NB4 (cell line): ENCODE measurements at regions not wholly inside any gene's neighbourhood (a gene's known extent, or its start where the extent isn't known, plus 50 kb on each side); places are given as distances from the start of the nearest gene placed in this dataset.

Experiments
- DNase-seq: peaks from one replicate; pipeline ENCODE4 v3.0.0; 2010; ENCODE audit warnings: low read depth
- H3K4me3 ChIP-seq: one replicate; pipeline ENCODE4 v1.5.1; 2011; ENCODE audit warnings: mild to moderate bottlenecking, low read depth, low read length, moderate library complexity
- MAX ChIP-seq: IDR thresholded peaks from 2 replicates; pipeline ENCODE4 v1.6.1; 2011; ENCODE audit warnings: low read depth, low read length
- MYC ChIP-seq: IDR thresholded peaks from 2 replicates; pipeline ENCODE4 v1.6.1; 2011; ENCODE audit warnings: low read depth, low read length
- POLR2A ChIP-seq: IDR thresholded peaks from 2 replicates; pipeline ENCODE4 v1.6.1; 2011; ENCODE audit warnings: mild to moderate bottlenecking; ENCODE audit not compliant: insufficient read length; ENCODE audit errors: extremely low read depth
- TF ChIP-seq, protein P1 (sequence below): IDR thresholded peaks from one replicate; pipeline ENCODE4 v1.5.1; 2012; ENCODE audit warnings: low read depth, low read length

GRCh38 chr6:133183691-133184090 lies 57.5 kb upstream of the EYA4 start:
- no peak for TF ChIP-seq MYC
- TF ChIP-seq, protein P1, sequence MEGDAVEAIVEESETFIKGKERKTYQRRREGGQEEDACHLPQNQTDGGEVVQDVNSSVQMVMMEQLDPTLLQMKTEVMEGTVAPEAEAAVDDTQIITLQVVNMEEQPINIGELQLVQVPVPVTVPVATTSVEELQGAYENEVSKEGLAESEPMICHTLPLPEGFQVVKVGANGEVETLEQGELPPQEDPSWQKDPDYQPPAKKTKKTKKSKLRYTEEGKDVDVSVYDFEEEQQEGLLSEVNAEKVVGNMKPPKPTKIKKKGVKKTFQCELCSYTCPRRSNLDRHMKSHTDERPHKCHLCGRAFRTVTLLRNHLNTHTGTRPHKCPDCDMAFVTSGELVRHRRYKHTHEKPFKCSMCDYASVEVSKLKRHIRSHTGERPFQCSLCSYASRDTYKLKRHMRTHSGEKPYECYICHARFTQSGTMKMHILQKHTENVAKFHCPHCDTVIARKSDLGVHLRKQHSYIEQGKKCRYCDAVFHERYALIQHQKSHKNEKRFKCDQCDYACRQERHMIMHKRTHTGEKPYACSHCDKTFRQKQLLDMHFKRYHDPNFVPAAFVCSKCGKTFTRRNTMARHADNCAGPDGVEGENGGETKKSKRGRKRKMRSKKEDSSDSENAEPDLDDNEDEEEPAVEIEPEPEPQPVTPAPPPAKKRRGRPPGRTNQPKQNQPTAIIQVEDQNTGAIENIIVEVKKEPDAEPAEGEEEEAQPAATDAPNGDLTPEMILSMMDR, result no peak
- TF ChIP-seq MAX, result no peak
- no peak for TF ChIP-seq POLR2A
- no peak overlapping the region for H3K4me3 ChIP-seq
- no peak for DNase-seq

DNA sequence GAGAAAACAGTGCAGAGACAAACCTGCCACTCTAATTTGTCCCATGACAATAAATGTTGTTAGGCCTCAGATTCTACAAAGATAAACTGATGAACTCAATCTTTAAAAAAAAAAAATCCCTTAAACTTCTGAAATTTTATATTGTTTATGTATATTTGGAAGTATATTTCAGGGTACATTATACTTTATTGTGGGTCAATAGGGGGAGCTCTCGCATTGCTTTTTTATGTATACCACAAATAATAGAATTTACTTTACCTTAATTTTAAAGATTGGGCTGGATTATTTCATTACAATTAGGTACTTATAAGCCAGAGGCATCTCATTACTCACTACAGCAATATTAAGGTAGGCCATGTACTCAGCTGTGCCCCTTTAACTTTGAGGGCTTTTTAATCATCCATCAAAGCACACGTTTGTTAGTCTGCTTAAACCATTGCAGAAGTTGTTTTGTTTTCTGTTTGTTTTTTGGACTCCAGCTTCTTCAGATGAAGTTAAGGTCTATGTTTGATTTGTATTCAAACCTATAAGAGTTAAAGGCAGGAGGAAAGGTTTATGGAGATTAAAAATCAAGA lies 56.3 kb upstream of the EYA4 start:
- no peak overlapping the region for H3K4me3 ChIP-seq
- peak; percentile 41 for DNase-seq
- TF ChIP-seq MAX (no peak), MYC (no peak), POLR2A (no peak)
- TF ChIP-seq, protein P1, result peak; percentile 43

DNA sequence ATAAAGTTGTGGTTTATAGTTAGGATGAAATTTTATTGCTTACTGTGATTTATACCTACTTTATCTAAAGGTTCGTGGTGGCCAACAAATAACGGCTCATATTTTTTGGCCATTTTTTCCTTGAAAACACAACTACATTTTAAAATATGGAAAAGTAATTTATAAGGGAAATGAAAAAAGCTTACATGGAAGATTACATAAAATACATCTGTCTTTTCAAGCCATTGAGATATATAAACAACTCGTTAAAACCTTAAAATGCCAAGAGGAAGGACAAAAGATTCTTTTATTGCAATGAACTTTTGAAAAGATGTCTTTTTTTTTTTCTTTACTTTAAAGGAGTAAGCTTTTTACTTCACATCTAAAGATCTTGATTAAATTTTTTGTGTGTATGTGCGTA lies 55.4 kb upstream of the EYA4 start:
- no peak for DNase-seq
- no peak for TF ChIP-seq MYC
- TF ChIP-seq POLR2A, result no peak
- TF ChIP-seq MAX, result no peak
- TF ChIP-seq, protein P1, result no peak
- no peak overlapping the region for H3K4me3 ChIP-seq

DNA sequence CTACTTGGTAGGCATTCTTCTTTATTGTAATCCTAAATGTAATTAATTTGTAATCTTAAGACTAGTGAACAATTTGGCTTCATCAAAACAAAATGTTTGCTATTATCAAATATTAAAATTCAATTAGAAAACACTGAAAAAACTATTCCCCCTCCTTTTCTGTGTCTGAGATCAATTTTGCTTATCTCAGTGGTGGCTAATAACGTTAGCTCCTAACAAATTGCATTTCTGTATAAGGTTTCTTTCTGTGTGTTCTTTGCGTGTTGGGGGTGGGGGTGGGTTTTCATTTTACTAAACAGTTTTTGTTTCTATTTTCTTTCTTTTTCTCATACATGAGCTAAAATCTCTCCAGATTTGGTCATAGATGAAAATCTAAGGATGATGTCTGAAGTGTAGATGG lies 54.0 kb upstream of the EYA4 start:
- TF ChIP-seq, protein P1, result no peak
- TF ChIP-seq POLR2A, result no peak
- TF ChIP-seq MAX, result no peak
- H3K4me3 ChIP-seq, result no peak overlapping the region
- DNase-seq, result no peak

- DNase-seq, result no peak
- TF ChIP-seq POLR2A, result no peak
- TF ChIP-seq, protein P1, result no peak
- no peak for TF ChIP-seq MYC
- TF ChIP-seq MAX, result no peak
- no peak overlapping the region for H3K4me3 ChIP-seq
Observed at GRCh38 chr6:133187657-133188453, 53.3 kb upstream of the EYA4 start.
